Neural cell (in vitro differentiated cells): ENCODE measurements at regions not wholly inside any gene's neighbourhood (a gene's known extent, or its start where the extent isn't known, plus 50 kb on each side); places are given as distances from the start of the nearest gene placed in this dataset.

Experiments
- H2AFZ ChIP-seq: fragments of 200-600, 300-800 bp; sonication (generic), shearing (Covaris generic); 2 replicates; pipeline ENCODE4 v1.6.0; 2014; ENCODE audit warnings: low read depth, mild to moderate bottlenecking, antibody characterized with exemption, low read length, moderate library complexity
- H3F3A ChIP-seq: fragments of 200-600 bp; shearing (Covaris generic); 2 replicates; pipeline ENCODE4 v1.6.1; 2016; ENCODE audit warnings: mild to moderate bottlenecking, moderate library complexity, mixed read lengths, antibody characterized with exemption, low read length; ENCODE audit not compliant: insufficient read depth, poor library complexity, severe bottlenecking
- H3K27ac ChIP-seq: fragments of 200-600, 300-800 bp; sonication (generic), shearing (Covaris generic); 2 replicates; pipeline ENCODE4 v1.5.1; 2014; ENCODE audit warnings: mild to moderate bottlenecking, low read length, moderate library complexity
- H3K27me3 ChIP-seq: fragments of 300-800, 200-600 bp; sonication (generic), shearing (Covaris generic); 2 replicates; pipeline ENCODE4 v1.6.0; 2014; ENCODE audit warnings: mild to moderate bottlenecking, low read depth, low read length, moderate library complexity; ENCODE audit not compliant: insufficient read depth
- H3K36me3 ChIP-seq: fragments of 300-800, 200-600 bp; sonication (generic), shearing (Covaris generic); 2 replicates; pipeline ENCODE4 v1.5.1; 2014; ENCODE audit warnings: mild to moderate bottlenecking, antibody characterized with exemption, low read length, moderate library complexity; ENCODE audit not compliant: insufficient read depth
- H3K4me2 ChIP-seq: fragments of 300-800, 200-600 bp; sonication (generic), shearing (Covaris generic); 2 replicates; pipeline ENCODE4 v1.6.0; 2014; ENCODE audit warnings: mild to moderate bottlenecking, low read length
- H3K4me3 ChIP-seq: fragments of 300-800, 200-600 bp; sonication (generic), shearing (Covaris generic); 2 replicates; pipeline ENCODE4 v1.5.1; 2014; ENCODE audit warnings: mild to moderate bottlenecking, low read length, moderate library complexity
- H3K79me2 ChIP-seq: fragments of 200-600 bp; shearing (Covaris generic); replicated peaks from 2 replicates; pipeline ENCODE4 v1.6.0; 2014; ENCODE audit warnings: mild to moderate bottlenecking, low read length, moderate library complexity; ENCODE audit not compliant: insufficient read depth
- H3K9ac ChIP-seq: fragments of 300-800, 200-600 bp; sonication (generic), shearing (Covaris generic); 2 replicates; pipeline ENCODE4 v1.6.1; 2016; ENCODE audit warnings: mild to moderate bottlenecking, low read length, mixed read lengths
- H3K9me2 ChIP-seq: fragments of 200-600 bp; shearing (Covaris generic); 2 replicates; pipeline ENCODE4 v1.6.1; 2016; ENCODE audit warnings: mild to moderate bottlenecking, low read length, mixed read lengths; ENCODE audit not compliant: insufficient read depth
- H3K9me3 ChIP-seq: fragments of 200-600, 300-800 bp; sonication (generic), shearing (Covaris generic); 2 replicates; pipeline ENCODE4 v1.6.1; 2016; ENCODE audit warnings: mild to moderate bottlenecking, mixed run types, low read length, moderate library complexity, mixed read lengths
- H4K20me1 ChIP-seq: fragments of 200-600 bp; shearing (Covaris generic); 2 replicates; pipeline ENCODE4 v1.6.1; 2016; ENCODE audit warnings: mild to moderate bottlenecking, mixed run types; ENCODE audit not compliant: insufficient read depth
- CTCF ChIP-seq: fragments of 450-650 bp; IDR thresholded peaks from 2 replicates; pipeline ENCODE4 v1.5.1; 2014; ENCODE audit warnings: antibody characterized with exemption, mild to moderate bottlenecking, moderate library complexity; ENCODE audit not compliant: poor library complexity, severe bottlenecking
- EP300 ChIP-seq: fragments of 450-650 bp; conservative IDR thresholded peaks from 2 replicates; pipeline ENCODE4 v1.6.1; 2014; ENCODE audit warnings: antibody characterized with exemption, mild to moderate bottlenecking, moderate library complexity; ENCODE audit not compliant: poor library complexity, severe bottlenecking
- EZH2 ChIP-seq: fragments of 200-600, 300-800 bp; shearing (Covaris generic), sonication (generic); IDR thresholded peaks from 2 replicates; pipeline ENCODE4 v1.6.1; 2014; ENCODE audit warnings: antibody characterized with exemption, low read length, borderline replicate concordance, mild to moderate bottlenecking; ENCODE audit not compliant: insufficient read depth, poor library complexity, severe bottlenecking
- MXI1 ChIP-seq: fragments of 450-650 bp; conservative IDR thresholded peaks from 2 replicates; pipeline ENCODE4 v1.6.1; 2014; ENCODE audit warnings: antibody characterized with exemption, mild to moderate bottlenecking; ENCODE audit not compliant: poor library complexity, severe bottlenecking
- POLR2AphosphoS5 ChIP-seq: IDR thresholded peaks from 2 replicates; pipeline ENCODE4 v1.6.1; 2012
- RAD21 ChIP-seq: fragments of 450-650 bp; conservative IDR thresholded peaks from 2 replicates; pipeline ENCODE4 v1.6.1; 2014; ENCODE audit warnings: antibody characterized with exemption, mild to moderate bottlenecking, moderate library complexity
- SMC3 ChIP-seq: fragments of 450-650 bp; conservative IDR thresholded peaks from 2 replicates; pipeline ENCODE4 v1.6.1; 2014; ENCODE audit warnings: antibody characterized with exemption, mild to moderate bottlenecking, moderate library complexity; ENCODE audit not compliant: poor library complexity
- TAF1 ChIP-seq: IDR thresholded peaks from 2 replicates; pipeline ENCODE4 v1.6.1; 2012; ENCODE audit warnings: low read depth
- TF ChIP-seq, protein P1 (sequence below): IDR thresholded peaks from 2 replicates; pipeline ENCODE4 v1.6.1; 2012; ENCODE audit warnings: borderline replicate concordance

DNA sequence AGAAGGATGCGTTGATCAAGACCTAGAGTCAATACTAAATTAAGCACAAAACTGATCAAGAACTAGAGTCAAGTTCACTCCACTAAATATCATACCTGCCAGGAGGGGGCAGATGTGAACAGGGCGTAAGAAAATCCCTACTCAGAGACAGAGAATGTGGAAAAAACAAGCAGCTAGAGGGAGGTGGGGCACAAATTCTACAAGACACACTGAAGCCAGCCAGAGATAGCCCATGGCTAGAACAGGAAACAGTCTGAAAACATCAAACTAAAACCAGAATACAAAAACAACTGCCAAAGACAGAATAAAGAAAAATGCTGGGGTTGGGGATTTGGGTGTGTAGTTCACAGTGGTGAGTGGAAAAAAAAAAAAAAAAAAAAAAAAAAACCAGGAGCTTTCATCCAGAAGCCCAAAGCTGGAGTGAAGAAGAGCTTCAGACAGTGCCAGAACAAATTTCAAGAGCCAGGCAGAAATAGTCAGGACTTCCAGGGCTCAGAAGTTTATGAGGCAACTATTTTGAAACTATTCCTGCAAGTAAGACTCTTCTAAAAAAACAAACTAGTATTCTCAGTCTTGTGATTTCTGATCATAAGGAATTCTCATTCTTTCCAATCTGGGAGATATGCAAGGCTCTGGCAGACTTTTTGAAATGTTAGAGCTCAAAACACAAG lies 118.3 kb downstream of the CCDC71L start:
- no peak overlapping the region for H3K4me2 ChIP-seq
- H3F3A ChIP-seq, result no peaks in the 10 kb centered on the region
- no peaks in the 10 kb centered on the region for H3K27me3 ChIP-seq
- H2AFZ ChIP-seq, result no peak overlapping the region
- no peaks in the 10 kb centered on the region for H3K79me2 ChIP-seq
- no peak overlapping the region for H3K9ac ChIP-seq
- TF ChIP-seq MXI1 (no peak), TAF1 (no peak), EP300 (no peak), EZH2 (no peak), SMC3 (no peak), RAD21 (no peak)
- TF ChIP-seq, protein P1, sequence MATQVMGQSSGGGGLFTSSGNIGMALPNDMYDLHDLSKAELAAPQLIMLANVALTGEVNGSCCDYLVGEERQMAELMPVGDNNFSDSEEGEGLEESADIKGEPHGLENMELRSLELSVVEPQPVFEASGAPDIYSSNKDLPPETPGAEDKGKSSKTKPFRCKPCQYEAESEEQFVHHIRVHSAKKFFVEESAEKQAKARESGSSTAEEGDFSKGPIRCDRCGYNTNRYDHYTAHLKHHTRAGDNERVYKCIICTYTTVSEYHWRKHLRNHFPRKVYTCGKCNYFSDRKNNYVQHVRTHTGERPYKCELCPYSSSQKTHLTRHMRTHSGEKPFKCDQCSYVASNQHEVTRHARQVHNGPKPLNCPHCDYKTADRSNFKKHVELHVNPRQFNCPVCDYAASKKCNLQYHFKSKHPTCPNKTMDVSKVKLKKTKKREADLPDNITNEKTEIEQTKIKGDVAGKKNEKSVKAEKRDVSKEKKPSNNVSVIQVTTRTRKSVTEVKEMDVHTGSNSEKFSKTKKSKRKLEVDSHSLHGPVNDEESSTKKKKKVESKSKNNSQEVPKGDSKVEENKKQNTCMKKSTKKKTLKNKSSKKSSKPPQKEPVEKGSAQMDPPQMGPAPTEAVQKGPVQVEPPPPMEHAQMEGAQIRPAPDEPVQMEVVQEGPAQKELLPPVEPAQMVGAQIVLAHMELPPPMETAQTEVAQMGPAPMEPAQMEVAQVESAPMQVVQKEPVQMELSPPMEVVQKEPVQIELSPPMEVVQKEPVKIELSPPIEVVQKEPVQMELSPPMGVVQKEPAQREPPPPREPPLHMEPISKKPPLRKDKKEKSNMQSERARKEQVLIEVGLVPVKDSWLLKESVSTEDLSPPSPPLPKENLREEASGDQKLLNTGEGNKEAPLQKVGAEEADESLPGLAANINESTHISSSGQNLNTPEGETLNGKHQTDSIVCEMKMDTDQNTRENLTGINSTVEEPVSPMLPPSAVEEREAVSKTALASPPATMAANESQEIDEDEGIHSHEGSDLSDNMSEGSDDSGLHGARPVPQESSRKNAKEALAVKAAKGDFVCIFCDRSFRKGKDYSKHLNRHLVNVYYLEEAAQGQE, result no peak
- H3K4me3 ChIP-seq, result no peak overlapping the region
- H3K36me3 ChIP-seq, result no peaks in the 10 kb centered on the region
- H3K9me3 ChIP-seq, result no peaks in the 10 kb centered on the region
- H3K27ac ChIP-seq, result no peak overlapping the region
- no peaks in the 10 kb centered on the region for H3K9me2 ChIP-seq
- no peaks in the 10 kb centered on the region for H4K20me1 ChIP-seq

GRCh38 chr7:106538638-106539037 lies 122.3 kb downstream of the CCDC71L start:
- no peak overlapping the region for H3K4me3 ChIP-seq
- H3K27me3 ChIP-seq, result no peaks in the 10 kb centered on the region
- no peak overlapping the region for H2AFZ ChIP-seq
- H3K79me2 ChIP-seq, result no peaks in the 10 kb centered on the region
- TF ChIP-seq SMC3 (no peak), TAF1 (no peak), MXI1 (no peak), EZH2 (no peak), CTCF (no peak), POLR2AphosphoS5 (no peak), EP300 (no peak), RAD21 (no peak)
- TF ChIP-seq, protein P1, result no peak
- H3K9me3 ChIP-seq, result no peaks in the 10 kb centered on the region
- H4K20me1 ChIP-seq, result no peaks in the 10 kb centered on the region
- no peaks in the 10 kb centered on the region for H3K9me2 ChIP-seq
- no peak overlapping the region for H3K9ac ChIP-seq
- no peaks in the 10 kb centered on the region for H3K36me3 ChIP-seq
- H3F3A ChIP-seq, result no peaks in the 10 kb centered on the region
- no peak overlapping the region for H3K4me2 ChIP-seq
- H3K27ac ChIP-seq, result no peak overlapping the region
